Left kidney (tissue), 1 donor: ENCODE measurements at regions not wholly inside any gene's neighbourhood (a gene's known extent, or its start where the extent isn't known, plus 50 kb on each side); places are given as distances from the start of the nearest gene placed in this dataset.
"Not testable (repeated sequence)": the region's sequence is repeated elsewhere in the genome, so short reads cannot be mapped to it uniquely, and the experiment has no call there.

Experiments
- DNase-seq: peaks from one replicate; pipeline ENCODE4 v3.0.0-alpha.2; 2013

- DNase-seq = no peak
Observed at GRCh38 chr4:162938738-162939485, 227.8 kb downstream of the NAF1 start.

DNA sequence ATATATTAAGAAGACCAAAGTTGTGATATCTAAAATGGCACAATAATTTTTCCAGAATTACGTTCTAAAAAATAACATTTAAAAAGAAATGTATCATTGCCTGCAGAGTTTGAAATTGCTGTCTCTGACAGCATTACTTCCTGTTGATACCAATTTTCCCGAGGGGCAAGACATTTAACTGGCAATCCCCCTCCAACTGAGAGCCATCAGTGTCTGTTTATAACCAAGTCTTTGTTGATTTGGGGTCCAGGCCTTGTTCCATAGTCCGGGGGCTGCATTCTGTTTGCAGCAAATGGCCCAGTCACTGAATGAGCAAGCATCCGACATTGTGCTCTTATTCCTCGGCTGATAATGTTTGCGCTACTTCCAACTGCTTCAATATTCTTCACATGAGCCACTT is 231.5 kb downstream of the NAF1 start:
- no peak for DNase-seq

DNA sequence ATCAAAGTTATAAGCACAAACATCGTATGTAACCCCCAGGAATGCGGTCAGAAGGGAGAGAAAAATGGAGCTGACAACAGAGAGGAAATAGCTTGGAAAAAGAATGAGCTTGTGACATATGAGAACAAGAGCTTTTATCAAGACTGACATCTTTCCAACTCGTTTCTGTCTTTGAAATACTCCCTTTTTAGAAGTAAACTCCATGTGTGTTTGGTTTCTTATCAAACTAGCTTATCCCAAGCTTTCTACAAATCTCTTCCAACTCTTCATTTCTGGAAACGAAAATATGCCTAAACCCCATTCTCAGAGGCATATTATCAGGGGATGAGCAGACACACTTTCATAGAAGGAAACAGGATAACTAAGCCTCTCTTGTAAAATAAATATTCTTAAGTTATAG is 235.4 kb downstream of the NAF1 start:
- DNase-seq = no peak

- DNase-seq = no peak
Observed at GRCh38 chr4:162921178-162921785, 245.4 kb downstream of the NAF1 start.

DNA sequence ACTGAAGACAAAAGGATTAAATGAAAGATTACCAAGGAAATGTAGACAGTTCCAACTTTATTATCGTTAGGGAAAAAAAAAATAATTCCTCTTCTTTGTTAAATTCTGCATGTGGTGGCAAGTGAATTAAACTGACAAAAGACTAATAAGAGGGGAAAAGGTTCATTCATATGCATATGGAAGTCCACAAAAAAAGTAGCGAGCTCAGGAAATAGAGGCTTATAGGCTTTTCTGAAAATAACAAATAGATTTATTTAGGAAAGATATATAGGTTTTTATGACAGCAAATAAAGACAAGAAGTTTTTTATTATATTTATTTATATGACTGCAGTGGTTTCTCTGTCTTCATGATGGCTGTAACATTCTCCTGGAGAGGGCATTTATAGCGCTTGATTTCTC is 246.0 kb downstream of the NAF1 start:
- no peak for DNase-seq

- DNase-seq = no peak
Observed at GRCh38 chr4:162912482-162912881, 254.2 kb downstream of the NAF1 start.

- no peak for DNase-seq
Observed at GRCh38 chr4:162911349-162911748, 255.3 kb downstream of the NAF1 start.

GRCh38 chr4:162909952-162910351 is 256.7 kb downstream of the NAF1 start:
- DNase-seq = no peak

DNA sequence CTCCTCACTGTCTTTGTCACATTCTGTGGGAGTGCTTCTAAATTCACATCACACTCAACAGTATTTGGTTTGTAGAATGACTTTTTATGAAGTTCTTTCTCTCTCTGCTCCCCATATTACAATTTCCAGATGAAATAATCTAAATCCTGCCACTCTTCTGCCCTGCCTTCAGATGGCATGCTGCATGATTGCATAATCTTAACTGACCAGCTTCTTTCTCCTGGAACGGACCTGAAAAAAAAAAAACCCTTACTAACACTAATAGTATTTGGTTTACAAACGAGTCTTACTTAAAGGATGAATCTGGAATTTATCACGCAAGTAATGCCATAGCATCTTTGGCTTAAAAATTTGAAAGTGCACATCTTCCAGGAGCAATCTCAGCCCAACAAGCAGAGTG is 272.3 kb downstream of the NAF1 start:
- DNase-seq = no peak

- DNase-seq = no peak
Observed at GRCh38 chr4:162891788-162892707, 274.6 kb downstream of the NAF1 start.

DNA sequence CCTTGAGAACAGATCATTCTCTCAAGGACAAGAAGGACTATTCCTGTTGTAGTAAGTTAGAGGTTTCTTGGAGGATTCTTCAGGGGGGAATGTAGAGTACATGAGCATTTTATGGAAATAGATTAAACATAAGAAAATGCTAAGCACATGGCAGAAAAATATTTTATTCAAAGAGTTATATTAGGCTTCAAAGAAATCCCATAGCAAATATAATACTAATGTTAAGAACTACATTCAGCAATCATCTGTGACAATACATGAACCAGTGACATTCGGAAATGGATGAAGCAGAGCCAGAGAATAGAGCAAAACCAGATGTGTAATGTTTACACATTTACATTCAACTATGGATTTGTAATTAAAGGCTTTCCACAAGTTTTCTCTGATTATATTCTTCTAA is 288.6 kb downstream of the NAF1 start:
- no peak for DNase-seq

DNA sequence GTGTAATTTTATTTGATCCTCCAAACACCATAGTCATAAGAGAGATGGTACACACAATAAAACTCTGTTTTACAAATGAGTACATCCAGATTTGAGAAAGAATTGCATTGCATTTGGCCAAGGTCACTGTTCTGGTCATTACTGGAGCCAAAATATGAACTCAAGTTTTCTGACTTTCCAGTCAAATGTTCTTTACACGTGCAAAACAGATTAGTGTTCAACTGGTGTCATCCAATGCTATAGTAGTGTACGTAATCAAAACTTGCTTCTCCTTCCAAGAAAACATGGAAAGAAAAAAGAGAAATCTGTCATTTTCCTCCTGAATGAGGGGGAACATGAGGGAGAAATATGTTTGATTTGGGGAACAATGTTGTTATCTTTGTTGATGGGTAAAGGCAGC is 291.9 kb downstream of the NAF1 start:
- no peak for DNase-seq

DNA sequence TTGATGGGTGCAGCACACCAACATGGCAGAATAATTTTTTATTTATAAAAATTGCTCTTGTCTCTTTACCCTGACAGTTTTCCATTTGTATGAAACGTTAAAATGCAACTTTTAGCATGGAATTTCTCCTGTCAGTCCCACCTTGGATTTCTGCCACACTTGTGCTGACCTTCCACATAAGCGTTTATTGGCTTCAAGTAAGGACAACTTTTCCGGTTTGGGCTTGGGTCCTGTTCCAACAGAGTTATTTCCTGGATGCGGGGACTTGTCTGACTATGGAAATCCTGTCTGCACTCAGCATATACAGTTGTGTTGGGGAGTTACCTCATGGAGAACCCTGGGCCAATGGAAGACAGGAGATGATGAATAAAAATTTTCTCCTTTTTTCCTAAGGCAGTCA is 294.7 kb downstream of the NAF1 start:
- no peak for DNase-seq

GRCh38 chr4:162869157-162869556 is 297.5 kb downstream of the NAF1 start:
- DNase-seq = no peak

- no peak for DNase-seq
Observed at GRCh38 chr4:162866565-162866964, 300.1 kb downstream of the NAF1 start.

GRCh38 chr4:162865102-162865501 is 301.6 kb downstream of the NAF1 start:
- no peak for DNase-seq

GRCh38 chr4:162853788-162854187 is 312.9 kb downstream of the NAF1 start:
- no peak for DNase-seq

GRCh38 chr4:162852642-162853041 is 314.0 kb downstream of the NAF1 start:
- no peak for DNase-seq

DNA sequence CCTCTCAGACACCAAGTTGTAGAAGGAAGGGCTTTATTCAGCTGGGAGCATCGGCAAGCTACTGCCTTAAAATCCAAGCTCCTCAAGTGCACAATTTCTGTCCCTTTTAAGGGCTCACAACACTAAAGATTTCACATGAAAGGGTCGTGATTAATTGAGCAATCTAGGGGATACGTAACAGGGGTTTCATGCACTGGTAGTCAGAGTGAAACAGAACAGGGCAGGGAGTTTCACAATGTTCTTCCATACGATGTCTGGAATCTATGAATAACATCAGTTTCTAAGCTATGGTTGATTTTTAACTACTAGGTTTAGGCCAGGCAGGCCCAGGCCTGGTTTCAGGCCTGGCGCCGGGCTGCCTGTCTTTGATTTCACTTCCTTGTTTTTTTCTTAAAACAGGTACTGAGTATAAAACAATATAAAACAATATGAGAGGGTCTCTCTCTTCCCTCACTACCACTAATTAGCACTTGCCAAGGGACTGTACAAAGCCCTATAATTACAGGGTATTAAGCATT is 315.4 kb downstream of the NAF1 start:
- DNase-seq = not testable (repeated sequence)

DNA sequence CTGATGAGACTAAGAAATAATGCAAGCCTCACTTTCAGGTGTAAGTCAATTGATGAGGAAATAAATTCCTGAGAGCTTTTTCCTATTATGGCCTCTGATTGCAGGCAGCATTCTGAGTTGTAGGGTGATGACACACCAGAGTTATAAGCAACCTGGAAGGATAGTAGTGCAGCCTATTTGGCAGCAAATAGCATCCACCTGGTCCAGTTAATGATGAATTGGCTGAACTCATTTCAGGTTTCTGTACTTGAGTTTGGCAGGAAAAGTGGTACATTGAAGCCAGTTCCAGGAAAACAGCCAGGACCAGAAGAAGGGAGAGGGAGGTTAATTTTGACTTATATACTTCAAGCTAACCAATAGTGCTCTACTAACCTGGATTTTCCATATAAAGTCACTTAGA is 316.8 kb downstream of the NAF1 start:
- DNase-seq = no peak

DNA sequence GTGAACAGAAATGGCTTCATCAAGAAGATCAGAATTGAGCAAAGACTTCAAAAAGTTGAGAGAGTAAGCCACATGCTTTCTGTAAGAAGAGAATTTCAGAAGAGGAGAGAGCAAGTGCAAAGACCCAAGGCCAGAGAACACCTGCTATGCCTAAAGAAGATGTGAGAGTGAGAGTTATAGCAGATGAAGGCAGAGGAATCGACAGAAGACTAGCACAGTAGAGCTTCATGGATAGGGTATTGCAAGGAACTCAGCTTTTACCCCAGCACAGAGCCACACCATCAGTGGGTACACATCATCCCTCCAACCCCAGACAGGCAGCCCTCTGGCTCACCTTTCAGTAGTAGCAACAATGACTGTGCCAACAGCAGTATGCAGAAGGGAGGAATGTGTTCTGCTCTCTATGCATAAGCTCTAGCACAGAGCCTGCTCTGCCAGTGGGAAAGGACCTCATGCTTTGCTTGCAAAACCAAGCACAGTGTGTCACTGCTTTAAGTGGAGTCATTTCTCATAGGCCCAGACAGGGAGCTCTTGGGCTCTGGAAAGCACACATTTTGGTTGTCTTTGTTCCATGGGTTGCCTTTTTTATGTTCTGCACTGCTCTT is 318.6 kb downstream of the NAF1 start:
- DNase-seq = no peak

- DNase-seq = no peak
Observed at GRCh38 chr4:162841753-162842152, 324.9 kb downstream of the NAF1 start.
